Ishikawa (cell line): ENCODE measurements at regions not wholly inside any gene's neighbourhood (a gene's known extent, or its start where the extent isn't known, plus 50 kb on each side); places are given as distances from the start of the nearest gene placed in this dataset.

Source experiments
- CEBPB ChIP-seq: IDR thresholded peaks from 2 replicates; pipeline ENCODE4 v1.6.1; 2012
- CREB1 ChIP-seq: IDR thresholded peaks from 2 replicates; pipeline ENCODE4 v1.6.1; 2012; ENCODE audit warnings: low read depth
- EGR1 ChIP-seq: IDR thresholded peaks from 2 replicates; pipeline ENCODE4 v1.6.1; 2012
- EP300 ChIP-seq: IDR thresholded peaks from 2 replicates; pipeline ENCODE4 v1.6.1; 2012; ENCODE audit warnings: borderline replicate concordance
- FOXM1 ChIP-seq: IDR thresholded peaks from 2 replicates; pipeline ENCODE4 v1.6.1; 2012; ENCODE audit warnings: low read depth, borderline replicate concordance
- MAX ChIP-seq: IDR thresholded peaks from 2 replicates; pipeline ENCODE4 v1.6.1; 2012
- NFIC ChIP-seq: IDR thresholded peaks from 2 replicates; pipeline ENCODE4 v1.6.1; 2012
- RAD21 ChIP-seq: IDR thresholded peaks from 2 replicates; pipeline ENCODE4 v1.6.1; 2012; ENCODE audit warnings: low read depth
- REST ChIP-seq: IDR thresholded peaks from 2 replicates; pipeline ENCODE4 v1.6.1; 2012; ENCODE audit warnings: low read depth, mild to moderate bottlenecking
- TAF1 ChIP-seq: IDR thresholded peaks from 2 replicates; pipeline ENCODE4 v1.6.1; 2012; ENCODE audit warnings: low read depth, mild to moderate bottlenecking
- TCF12 ChIP-seq: IDR thresholded peaks from 2 replicates; pipeline ENCODE4 v1.6.1; 2012; ENCODE audit warnings: low read depth
- TEAD4 ChIP-seq: IDR thresholded peaks from 2 replicates; pipeline ENCODE4 v1.6.1; 2012
- USF1 ChIP-seq: IDR thresholded peaks from 2 replicates; pipeline ENCODE4 v1.6.1; 2012
- YY1 ChIP-seq: IDR thresholded peaks from 2 replicates; pipeline ENCODE4 v1.6.1; 2012; ENCODE audit warnings: low read depth
- ZBTB7A ChIP-seq: IDR thresholded peaks from 2 replicates; pipeline ENCODE4 v1.6.1; 2012; ENCODE audit warnings: low read depth

GRCh38 chr12:90055071-90055470 is 346.4 kb upstream of the ATP2B1 start:
- TF ChIP-seq TAF1 (no peak), ZBTB7A (no peak), NFIC (no peak), EP300 (no peak), RAD21 (no peak), USF1 (no peak), EGR1 (no peak)

- TF ChIP-seq USF1, result no peak
- no peak for TF ChIP-seq NFIC
- TF ChIP-seq RAD21, result no peak
- TF ChIP-seq MAX, result no peak
- no peak for TF ChIP-seq EGR1
- TF ChIP-seq FOXM1, result no peak
- TF ChIP-seq CEBPB, result no peak
- no peak for TF ChIP-seq YY1
- no peak for TF ChIP-seq CREB1
- no peak for TF ChIP-seq EP300
- TF ChIP-seq TEAD4, result no peak
- TF ChIP-seq TCF12, result no peak
- TF ChIP-seq TAF1, result no peak
These were observed 340.3 kb upstream of the ATP2B1 start for GRCh38 chr12:90048918-90049317.

GRCh38 chr12:90045559-90045958 is 336.9 kb upstream of the ATP2B1 start:
- TF ChIP-seq TCF12 (no peak), YY1 (no peak), TAF1 (no peak), TEAD4 (no peak), CREB1 (no peak), FOXM1 (no peak), EP300 (no peak), CEBPB (no peak), NFIC (no peak), USF1 (no peak), RAD21 (no peak), MAX (no peak), EGR1 (no peak), REST (no peak), ZBTB7A (no peak)

- TF ChIP-seq CREB1 (no peak), TEAD4 (no peak), RAD21 (no peak), FOXM1 (no peak)
These were observed 335.4 kb upstream of the ATP2B1 start for GRCh38 chr12:90044069-90044468.

- TF ChIP-seq EGR1, result no peak
- TF ChIP-seq FOXM1, result no peak
- TF ChIP-seq TEAD4, result no peak
- no peak for TF ChIP-seq TCF12
- TF ChIP-seq CEBPB, result no peak
- no peak for TF ChIP-seq NFIC
- no peak for TF ChIP-seq REST
- TF ChIP-seq USF1, result no peak
- TF ChIP-seq ZBTB7A, result no peak
- TF ChIP-seq CREB1, result no peak
- TF ChIP-seq TAF1, result no peak
- no peak for TF ChIP-seq YY1
- TF ChIP-seq MAX, result no peak
- no peak for TF ChIP-seq EP300
- no peak for TF ChIP-seq RAD21
These were observed 334.4 kb upstream of the ATP2B1 start for GRCh38 chr12:90042920-90043641.
